ELF-1 (cell line): ENCODE measurements at regions not wholly inside any gene's neighbourhood (a gene's known extent, or its start where the extent isn't known, plus 50 kb on each side); places are given as distances from the start of the nearest gene placed in this dataset.
A peak's percentile ranks its signal among the peaks of the same experiment; 100 is the strongest.

Experiments
- DNase-seq: peaks from one replicate; pipeline ENCODE4 v3.0.0-alpha.2; 2016; ENCODE audit warnings: low read depth, low spot score

DNA sequence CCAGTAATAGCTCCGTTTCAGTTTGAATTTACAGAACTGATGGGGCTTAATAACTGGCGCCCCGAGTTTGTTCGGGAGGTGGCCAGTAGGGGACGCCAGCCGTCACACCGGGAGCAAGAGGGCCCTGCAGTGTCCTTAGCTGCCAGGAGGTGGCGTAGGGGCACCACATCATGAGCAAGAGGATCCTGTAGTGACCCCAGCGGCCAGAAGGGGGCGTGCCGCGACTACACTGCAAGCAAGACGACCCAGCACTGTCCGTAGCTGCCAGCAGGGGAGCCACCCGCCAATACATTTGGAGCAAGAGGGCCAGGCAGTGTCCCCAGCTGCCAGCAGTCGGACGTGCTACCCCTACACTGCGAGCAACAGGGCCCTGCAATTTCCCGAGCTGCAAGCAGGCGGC lies 663.7 kb upstream of the B3GAT1 start:
- DNase-seq = peak; percentile 79

DNA sequence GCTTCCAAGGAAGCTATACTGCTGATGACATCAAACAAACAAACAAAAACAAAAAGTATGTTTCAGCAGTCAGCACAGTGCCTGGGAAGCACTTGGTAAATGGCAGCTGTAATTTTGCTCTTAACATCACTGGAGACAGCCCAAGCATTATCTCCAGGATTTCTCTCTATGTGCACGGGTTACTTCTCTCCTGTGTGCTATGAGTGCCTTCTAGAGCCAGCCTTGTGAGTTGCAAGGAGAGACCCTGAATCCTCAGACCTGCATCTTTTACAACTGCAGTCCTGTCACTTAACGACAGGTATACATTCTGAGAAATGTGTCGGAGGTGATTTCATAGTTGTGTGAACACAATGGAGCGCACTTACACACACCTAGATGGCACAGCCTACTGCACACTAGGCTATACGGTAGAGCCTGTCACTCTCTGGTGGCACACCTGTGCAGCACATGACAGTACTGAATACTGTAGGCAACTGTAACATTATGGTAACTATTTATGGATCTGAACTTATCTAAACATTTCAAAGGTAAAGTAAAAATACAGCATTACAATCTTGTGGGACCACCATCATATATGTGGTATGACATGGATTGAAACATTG lies 662.5 kb upstream of the B3GAT1 start:
- DNase-seq = no peak

DNA sequence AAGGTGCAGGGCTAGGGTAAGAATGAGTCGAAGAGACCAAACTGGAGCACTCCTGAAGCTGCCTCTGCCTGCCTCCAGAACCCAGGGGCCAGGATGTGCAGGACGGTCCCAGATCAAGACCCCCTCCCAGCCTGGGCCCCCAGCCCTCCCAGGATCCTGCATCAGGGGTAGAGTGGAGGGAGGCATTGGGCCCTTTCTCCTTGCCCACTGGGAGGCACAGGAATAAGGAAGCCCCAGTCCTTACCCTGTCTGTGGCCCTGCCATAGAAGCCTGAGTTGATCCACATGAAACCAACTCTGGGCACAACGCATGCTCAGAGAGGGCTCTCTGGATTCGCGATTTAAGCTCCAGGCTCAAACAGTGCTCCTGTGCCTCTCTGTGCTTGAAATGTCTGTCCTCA lies 661.8 kb upstream of the B3GAT1 start:
- no peak for DNase-seq

DNA sequence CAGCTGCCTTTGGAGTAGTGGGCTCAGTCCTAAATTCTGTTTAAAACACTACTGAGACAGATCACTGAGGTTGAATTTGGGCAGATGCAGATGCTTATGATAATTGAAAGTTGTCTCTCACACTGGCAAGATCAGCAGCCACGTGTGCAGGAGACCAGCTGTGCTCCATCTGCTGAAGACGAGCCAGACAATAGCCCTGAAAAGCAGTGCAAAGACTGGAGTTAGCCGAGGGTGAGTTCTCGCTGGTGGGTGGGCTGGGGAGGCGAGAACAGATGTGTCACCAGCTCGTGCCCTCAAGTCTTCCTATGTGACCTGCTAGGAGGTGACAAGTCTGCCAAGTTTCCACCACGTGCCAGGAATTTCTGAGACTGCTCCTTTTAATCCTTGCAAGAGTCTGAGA lies 661.3 kb upstream of the B3GAT1 start:
- no peak for DNase-seq

DNA sequence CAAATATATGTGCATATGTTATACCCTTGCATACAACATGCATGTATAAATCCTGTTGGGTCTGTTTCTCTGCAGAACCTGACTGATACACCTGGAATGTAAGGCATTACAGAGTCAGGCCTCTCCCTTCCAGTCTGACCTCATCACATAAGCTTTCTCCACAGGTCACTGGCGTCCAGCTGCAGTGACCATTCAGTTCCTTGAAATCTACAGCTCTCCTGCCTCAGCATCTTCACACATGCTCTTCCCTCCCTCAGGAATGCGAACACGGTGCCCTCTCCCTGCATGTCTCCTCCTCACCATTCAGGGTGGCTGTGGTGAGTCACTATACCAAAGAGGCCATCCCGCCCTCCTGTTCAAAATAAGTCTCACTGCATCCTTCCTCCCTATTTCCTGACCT lies 657.8 kb upstream of the B3GAT1 start:
- no peak for DNase-seq

DNA sequence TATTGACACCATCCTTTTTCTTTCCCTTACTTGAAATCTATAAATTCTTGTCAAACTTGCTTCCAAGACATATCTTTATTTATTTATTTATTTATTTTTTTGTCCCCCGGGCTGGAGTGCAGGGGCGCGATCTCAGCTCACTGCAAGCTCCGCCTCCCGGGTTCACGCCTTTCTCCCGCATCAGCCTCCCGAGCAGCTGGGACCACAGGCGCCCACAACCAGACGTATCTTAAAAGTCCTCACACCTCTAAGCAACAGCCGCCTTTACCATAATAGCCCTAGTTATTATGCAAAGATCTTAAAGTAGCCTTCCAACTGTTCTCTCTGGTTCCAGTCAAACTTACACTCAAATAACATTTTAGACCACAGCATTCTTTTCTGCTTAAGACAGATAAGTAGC lies 657.0 kb upstream of the B3GAT1 start:
- DNase-seq = no peak

DNA sequence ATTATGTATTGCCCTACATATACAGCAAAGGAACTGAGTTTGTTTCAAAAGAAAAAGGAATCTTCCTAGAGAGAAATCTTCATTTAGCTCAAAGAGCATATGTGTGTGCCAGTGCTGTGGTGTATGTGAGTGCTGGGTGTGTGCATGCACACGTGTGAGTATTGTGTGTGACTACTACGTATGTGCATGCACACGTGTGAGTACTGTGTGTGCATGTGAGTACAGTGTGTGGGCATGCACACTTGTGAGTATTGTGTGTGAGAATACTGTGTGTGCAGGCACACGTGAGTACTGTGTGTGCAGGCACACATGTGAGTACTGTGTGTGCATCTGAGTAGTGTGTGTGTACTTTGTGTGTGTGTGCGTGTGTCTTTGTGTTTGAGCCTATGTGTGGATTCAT lies 651.0 kb upstream of the B3GAT1 start:
- DNase-seq = no peak

DNA sequence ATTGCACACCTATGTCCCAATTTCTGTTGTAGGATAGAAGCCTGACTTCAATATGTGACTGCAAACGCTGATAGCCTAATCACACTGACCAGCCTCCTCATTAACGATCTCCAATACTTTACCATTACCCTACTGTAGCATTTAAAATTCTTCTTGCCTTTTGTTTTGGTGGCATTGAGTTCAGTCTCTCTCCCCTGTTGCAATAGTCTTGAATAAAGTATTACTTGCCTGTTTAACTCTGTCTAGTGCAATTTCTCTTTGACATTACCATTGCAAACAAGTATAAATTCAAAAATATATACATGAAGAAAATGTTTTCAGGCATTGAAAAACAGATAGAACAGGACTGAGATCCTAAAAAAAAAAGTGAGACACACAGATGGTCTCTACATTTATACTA lies 649.1 kb upstream of the B3GAT1 start:
- no peak for DNase-seq

DNA sequence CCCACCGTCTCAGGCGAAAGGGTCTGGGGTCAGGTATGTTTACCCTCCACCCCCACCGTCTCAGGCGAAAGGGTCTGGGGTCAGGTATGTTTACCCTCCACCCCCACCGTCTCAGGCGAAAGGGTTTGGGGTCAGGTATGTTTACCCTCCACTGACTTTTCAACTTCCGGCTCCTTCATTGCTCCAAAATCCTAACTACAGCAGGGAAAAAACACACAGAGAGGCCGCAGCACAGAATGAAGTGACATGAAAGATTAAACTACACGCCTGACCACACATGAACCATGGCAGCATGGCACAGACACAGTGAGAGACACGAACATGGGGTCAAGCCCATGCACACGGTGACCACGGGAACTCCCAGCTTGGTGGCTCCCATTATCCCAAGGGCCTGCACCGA lies 634.9 kb upstream of the B3GAT1 start:
- DNase-seq = no peak

DNA sequence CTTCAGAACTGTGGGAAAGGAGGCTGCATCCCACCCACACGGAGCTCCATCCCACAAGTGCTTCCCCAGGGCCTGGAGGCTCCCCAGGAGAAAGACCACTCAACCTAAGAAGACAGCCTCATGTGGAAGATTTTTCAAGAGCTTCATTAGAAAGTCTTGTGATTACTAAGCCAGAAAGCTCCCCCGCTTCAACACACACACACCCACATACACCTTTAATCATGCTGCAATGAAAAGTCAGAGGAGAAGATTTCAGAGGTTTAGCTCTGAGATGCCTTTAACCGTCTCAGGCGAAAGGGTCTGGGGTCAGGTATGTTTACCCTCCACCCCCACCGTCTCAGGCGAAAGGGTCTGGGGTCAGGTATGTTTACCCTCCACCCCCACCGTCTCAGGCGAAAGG lies 634.5 kb upstream of the B3GAT1 start:
- no peak for DNase-seq

DNA sequence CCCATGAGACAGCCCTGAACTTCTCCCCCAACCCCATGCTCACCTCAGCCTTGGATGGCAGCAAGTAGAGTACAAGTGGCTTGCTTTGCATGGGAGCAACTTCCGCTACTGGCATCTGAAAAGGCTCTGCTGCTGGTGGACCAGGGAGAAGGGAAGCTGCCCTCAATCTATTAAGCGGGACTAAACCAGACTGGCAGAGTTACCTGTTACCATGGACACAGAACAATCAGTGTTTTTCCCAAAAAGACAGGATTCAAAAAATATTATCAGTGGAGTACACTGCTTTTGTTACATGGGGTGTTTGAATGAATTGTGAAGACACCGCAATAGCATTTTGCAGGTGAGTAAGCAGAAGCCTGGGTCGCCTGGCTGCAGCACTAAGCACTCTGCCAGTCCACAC lies 631.4 kb upstream of the B3GAT1 start:
- no peak for DNase-seq

DNA sequence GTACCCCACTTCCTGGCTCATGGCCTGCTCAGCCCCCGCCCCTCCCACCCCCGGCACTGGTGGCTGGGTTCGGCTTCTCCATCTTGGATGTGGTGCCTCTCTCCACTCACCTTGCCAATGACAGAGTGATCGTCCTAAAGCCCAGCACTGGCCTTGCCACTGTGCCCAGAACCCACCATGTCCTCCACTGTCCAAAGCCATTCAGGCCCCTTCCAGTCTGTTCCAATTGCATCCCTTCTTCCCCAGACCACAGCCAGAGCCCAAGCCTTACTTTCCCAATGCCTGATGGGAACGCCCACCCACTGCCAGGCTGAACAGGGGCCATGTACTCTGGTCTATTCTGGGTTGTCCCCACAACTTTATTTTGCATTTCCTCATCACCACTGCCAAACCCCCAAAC lies 625.8 kb upstream of the B3GAT1 start:
- no peak for DNase-seq

DNA sequence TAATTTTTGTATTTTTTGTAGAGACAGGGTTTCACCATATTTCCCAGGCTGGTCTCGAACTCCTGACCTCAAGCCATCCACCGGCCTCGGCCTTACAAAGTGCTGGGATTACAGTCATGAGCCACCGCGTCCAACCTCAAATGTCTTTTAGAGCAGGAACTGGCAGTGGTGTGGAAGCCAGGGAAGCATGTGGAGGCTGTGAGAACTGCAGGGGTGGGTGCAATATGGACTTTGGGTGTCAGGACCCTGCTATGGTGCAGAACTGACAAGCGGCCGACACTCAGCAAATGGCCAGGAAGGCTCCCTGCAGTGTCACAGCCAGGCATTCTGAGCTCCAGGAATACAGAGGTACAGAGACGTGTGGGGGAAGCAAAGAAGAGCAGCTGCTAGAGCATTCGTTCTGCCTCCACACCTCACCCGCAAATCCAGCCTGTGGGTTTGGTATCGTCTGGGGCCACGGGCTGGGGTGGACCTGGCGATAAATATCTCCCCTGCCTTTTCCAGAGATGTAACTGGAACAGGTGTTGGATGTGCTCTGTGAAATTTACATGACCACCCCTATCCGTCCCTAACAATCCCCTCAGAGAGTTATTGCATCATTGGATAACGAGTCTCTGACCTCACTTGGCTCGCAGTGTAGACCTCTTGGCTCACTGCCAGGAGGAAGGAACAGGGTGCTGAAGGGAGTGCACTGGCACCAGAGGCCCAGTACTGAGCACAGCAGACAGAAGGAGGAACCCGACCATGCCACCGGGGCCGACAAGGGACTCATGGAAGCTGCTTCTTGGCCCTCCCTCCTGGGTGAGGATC lies 624.7 kb upstream of the B3GAT1 start:
- no peak for DNase-seq

DNA sequence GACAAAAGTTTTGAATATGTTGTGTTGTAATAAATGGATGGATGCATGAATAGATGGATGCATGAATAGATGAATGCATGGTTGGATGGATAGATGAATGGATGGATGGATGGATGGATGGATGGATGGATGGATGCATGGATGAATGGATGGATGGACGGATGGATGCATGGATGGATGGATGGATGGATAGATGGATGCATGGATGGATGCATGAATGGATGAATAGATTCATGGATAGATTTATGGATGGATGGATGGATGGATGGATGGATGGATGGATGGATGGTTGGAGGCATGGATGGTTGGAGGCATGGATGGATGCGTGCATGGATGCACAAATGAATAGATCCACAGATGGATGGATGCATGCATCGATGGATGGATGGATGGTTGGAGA lies 623.2 kb upstream of the B3GAT1 start:
- no peak for DNase-seq

DNA sequence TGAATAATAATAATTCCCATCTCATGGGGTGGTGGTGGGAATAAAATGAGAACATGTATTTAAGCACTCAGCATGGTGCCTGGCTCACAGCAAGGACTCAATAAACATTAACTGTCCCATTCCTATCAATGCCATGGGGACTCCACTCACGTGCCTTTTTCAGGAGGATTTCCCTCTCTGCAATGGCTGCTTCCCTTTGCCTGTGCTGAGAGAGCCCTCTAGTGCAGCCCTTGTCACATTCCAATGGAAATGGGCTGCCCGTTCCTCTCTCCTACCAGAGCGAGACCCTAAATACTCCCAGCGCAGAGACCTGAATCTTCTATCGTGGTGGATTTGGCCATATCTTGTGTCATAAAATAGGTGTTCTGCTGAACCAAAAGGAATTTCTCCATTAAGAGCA lies 621.5 kb upstream of the B3GAT1 start:
- peak; percentile 72 for DNase-seq

DNA sequence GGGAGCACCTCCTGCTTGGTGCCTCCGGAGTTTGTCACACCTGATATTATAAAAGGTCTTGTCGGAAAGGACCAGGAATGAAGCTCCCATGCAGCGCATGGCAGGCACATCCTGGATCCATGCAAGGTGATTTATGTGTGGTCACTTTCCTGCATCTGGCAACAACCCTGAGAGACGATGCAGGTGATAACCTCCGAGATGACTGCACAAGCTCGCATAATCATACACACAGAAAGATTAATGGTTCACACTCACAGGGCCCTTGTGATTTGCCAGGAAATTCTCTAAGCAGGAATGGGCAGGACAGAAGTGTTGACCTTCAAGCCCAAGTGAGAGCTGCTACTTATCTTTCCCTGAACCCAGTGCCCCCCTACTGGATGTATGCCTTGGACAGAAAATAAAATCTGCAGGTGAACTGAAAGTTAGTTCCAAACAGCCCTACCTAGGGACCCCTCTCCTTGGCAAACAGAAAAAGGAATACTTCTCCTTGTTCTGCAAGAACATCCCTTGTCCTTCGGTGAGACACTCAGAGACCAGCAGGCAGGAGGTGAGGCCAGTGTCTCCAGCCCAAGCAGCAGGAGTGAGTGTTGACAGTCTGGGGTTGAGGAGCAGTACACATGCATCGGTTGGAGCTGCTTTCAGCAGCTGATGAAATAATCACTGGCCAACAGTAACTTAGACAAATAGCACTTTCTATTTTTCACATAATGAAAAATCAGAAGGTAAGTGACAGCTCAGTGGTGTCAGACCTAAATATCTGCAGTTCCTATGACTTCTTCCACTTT lies 619.4 kb upstream of the B3GAT1 start:
- no peak for DNase-seq

DNA sequence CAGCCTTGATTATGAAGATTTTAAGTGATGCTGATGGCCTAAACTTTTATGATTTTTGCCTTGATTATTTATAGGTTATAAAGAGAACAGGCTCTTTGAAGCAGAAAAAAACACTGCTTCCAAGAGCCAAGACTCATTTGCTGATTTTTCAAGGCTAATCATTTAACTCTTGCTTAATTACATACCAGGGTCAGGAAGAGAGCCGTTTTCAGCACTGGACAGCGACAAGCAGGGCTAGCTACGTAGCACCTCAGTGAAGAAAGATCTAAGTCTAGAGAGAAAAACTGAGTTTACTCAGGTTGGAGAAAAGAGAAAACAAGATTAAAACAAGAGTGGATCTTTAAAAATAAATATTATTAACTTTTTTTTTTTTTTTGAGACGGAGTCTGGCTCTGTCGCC lies 615.4 kb upstream of the B3GAT1 start:
- peak; percentile 57 for DNase-seq

DNA sequence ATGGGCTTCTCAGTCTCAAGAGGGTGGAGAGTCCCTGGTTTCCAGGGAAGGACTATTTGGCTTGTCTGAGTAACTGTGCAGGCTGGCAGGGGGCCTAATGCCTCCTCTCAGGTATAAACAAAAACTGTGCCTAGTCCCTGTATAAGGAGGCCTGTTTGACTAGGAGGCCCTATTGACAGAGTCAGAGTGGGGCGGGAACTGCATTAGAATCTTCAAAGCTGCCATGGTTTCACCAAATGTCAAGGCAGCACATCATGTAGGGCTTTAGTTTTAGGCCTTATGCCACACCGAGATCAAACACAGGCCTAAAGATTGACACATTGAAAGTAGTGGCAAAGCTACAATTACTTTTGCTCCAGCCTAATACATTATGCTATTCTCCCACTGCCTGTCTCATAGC lies 611.5 kb upstream of the B3GAT1 start:
- no peak for DNase-seq

DNA sequence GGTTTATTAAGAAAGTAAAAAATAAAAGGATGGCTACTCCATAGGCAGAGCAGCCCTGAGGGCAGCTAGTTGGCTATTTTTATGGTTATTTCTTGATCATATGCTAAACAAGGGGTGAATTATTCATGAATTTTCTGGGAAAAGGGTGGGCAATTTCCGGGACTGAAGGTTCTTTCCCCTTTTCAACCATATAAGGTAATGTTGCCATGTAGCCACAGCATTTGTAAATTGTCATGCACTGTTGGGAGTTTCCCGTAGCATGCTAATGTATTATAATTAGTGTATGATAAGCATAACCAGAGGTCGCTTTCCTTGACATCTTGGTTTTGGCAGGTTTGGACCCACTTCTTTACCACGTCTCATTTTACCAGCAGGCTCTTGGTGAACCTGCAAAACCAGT lies 610.4 kb upstream of the B3GAT1 start:
- DNase-seq = no peak

DNA sequence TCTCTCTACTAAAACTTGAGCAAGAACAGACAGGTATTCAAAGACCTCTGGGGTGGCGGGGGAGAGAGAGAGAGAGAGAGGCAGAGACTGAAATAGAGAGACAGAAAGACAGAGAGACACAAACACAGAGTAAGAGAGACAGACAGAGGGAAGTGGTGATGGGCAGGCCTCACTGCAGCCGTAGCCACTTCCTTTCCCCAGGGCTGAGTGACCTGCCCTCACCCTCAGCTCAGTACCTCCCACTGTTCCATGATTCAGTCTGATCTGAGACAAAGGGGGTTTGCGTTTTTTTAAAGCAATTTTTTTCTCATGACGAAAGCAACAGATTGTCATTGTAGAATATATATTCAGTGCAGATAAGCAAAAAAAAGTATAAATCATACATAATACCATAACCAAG lies 607.9 kb upstream of the B3GAT1 start:
- no peak for DNase-seq

DNA sequence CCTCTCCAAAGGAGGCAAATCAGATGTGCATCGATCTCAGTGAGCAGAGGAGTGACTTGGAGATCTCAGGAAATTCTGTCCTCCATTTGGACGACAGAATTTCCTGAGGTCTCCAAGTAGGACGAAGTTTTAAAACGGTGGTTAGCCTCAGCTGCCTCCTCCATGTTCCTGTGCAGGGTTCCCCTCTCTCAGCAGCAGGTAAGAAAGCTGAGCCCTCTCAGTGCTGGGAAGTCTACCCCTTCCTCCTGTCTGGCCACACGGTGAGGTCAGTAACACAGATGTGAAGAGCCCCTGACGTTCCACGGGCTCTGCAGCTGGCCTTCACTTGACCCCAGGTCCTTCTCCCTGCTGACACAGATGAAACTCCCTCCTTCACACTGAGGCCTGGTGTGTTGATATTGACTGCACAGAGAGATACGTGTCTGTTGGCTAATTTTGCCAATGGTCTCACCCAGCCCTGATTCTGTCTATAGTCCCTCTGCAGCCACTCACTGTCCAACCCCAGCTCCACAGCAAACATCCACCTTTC lies 607.4 kb upstream of the B3GAT1 start:
- no peak for DNase-seq

DNA sequence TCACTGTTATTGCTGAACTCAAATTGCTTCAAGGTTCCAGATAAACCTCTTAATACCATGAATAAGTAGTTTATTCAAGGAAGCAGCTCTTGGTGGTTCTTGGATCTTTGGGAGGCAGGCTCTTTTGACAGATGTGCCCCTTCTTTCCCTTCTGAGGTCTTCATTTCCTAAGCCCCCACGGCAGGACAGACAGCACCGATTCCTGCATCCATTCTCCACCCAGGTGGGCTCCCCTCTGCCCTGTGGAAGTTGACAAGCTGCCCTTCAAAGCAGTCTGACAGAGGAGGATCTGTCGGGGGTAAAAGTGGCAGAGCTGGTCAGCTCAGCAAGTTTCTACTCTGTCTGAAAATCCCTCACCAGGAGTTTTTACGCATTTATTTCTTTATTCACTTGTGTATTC lies 605.3 kb upstream of the B3GAT1 start:
- DNase-seq = no peak

DNA sequence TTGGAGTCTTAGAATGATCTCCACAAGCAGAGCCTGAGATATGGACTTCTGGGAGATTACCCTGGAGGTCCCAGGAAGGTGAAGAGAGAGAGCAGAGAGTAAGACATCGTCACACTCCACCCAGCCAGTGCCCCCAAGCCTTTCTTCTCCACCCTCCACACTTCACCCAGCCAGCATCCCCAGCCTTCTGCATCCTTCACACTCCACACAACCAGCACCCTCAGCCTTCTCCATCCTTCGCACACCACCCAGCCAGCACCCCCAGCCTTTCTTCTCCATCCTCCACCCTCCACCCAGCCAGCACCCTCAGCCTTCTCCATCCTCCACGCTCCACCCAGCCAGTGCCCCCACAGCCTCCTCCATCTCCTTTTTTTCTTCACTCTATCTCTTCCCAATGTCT lies 603.9 kb upstream of the B3GAT1 start:
- no peak for DNase-seq
